Thyroid gland (tissue), 4 donors: ENCODE measurements at regions not wholly inside any gene's neighbourhood (a gene's known extent, or its start where the extent isn't known, plus 50 kb on each side); places are given as distances from the start of the nearest gene placed in this dataset.
"Not testable (repeated sequence)": the region's sequence is repeated elsewhere in the genome, so short reads cannot be mapped to it uniquely, and the experiment has no call there.

Experiments used
- DNase-seq, 2 donors: peaks; one replicate each; pipeline ENCODE4 v3.0.0-alpha.2; 2019
- H3K27ac ChIP-seq, 3 donors: fragments of 200-600 bp; sonication (generic); 1 replicate in 2 of 3; 2 replicates in 1 of 3; pipeline ENCODE4 v1.5.1; 2016 to 2019; ENCODE audit warnings: mild to moderate bottlenecking in 1 of 3, moderate library complexity in 1 of 3
- H3K27me3 ChIP-seq: fragments of 200-600 bp; sonication (generic); one replicate; pipeline ENCODE4 v1.5.1; 2019
- H3K36me3 ChIP-seq, 2 donors: fragments of 200-600 bp; sonication (generic); one replicate each; pipeline ENCODE4 v1.5.1; 2016 to 2019
- H3K4me1 ChIP-seq, 2 donors: fragments of 200-600 bp; sonication (generic); one replicate each; pipeline ENCODE4 v1.5.1; 2017 to 2019
- H3K4me3 ChIP-seq, 3 donors: fragments of 200-600 bp; sonication (generic); replicated peaks in 1 of 3; 1 replicate in 2 of 3; 2 replicates in 1 of 3; pipeline ENCODE4 v1.5.1; 2016; ENCODE audit warnings: mild to moderate bottlenecking in 1 of 3
- H3K9me3 ChIP-seq: fragments of 200-600 bp; sonication (generic); one replicate; pipeline ENCODE4 v1.5.1; 2017
- POLR2A ChIP-seq, 2 donors: fragments of 450-650 bp; IDR thresholded peaks; one replicate each; pipeline ENCODE4 v1.6.1; 2017; ENCODE audit warnings: antibody characterized with exemption in 2 of 2, mild to moderate bottlenecking in 2 of 2, moderate library complexity in 1 of 2
- WGBS, 2 donors: methylation state at CpG; one replicate each; pipeline ENCODE4 v1.1.5; 2017; 5-methylcytosine and 5-hydroxymethylcytosine counted together
- intact Hi-C: fragments of 100-400 bp; cut with DNase I; formaldehyde crosslinking; loops from one replicate; pipeline ENCODE4 v1.15.1; 2023
- TF ChIP-seq, protein P1 (sequence below), 6 experiments: fragments of 200-600 bp in 3 of 6; fragments of 450-650 bp in 3 of 6; sonication (generic) in 3 of 6; IDR thresholded peaks; one replicate each; pipeline ENCODE4 v1.5.1; 2016 to 2019; ENCODE audit warnings: antibody characterized with exemption in 6 of 6, mild to moderate bottlenecking in 2 of 6, inconsistent platforms in 1 of 6, moderate library complexity in 1 of 6

DNA sequence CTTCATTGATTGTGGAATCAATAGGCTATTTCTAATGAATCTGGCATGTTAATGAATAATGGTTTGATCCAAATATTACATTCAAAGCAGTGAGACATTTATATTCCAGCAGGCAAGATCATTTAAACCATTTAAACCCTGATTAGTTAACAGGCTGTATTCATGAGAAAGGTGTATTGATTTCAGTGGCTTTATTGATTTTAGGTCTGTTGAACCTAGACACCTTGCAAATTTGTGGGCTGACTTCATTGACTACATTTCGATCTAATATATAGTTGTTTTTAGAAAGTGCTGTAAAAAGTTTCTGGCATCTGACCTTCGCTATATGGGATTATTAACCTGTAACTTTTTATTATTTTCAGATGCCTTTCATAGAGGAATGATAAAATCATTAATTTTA lies 900.1 kb upstream of the CITED2 start:
- Histone ChIP-seq H3K36me3 (no peaks in the 10 kb centered on the region), H3K4me3 (no peak overlapping the region), H3K27ac (no peak overlapping the region), H3K27me3 (no peaks in the 10 kb centered on the region), H3K4me1 (peaks cover 0 to 7% of the 10 kb centered on the region in 2 donors), H3K9me3 (no peaks in the 10 kb centered on the region)
- 93% methylated on average over 2 of the region's 2 CpGs for WGBS, 2 donors
- TF ChIP-seq, protein P1, sequence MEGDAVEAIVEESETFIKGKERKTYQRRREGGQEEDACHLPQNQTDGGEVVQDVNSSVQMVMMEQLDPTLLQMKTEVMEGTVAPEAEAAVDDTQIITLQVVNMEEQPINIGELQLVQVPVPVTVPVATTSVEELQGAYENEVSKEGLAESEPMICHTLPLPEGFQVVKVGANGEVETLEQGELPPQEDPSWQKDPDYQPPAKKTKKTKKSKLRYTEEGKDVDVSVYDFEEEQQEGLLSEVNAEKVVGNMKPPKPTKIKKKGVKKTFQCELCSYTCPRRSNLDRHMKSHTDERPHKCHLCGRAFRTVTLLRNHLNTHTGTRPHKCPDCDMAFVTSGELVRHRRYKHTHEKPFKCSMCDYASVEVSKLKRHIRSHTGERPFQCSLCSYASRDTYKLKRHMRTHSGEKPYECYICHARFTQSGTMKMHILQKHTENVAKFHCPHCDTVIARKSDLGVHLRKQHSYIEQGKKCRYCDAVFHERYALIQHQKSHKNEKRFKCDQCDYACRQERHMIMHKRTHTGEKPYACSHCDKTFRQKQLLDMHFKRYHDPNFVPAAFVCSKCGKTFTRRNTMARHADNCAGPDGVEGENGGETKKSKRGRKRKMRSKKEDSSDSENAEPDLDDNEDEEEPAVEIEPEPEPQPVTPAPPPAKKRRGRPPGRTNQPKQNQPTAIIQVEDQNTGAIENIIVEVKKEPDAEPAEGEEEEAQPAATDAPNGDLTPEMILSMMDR (IDR thresholded peaks at IDR 0.05) = no peak
- no peak for TF ChIP-seq POLR2A (IDR thresholded peaks at IDR 0.05)
- intact Hi-C loops = no loop called here
- DNase-seq = no peak

DNA sequence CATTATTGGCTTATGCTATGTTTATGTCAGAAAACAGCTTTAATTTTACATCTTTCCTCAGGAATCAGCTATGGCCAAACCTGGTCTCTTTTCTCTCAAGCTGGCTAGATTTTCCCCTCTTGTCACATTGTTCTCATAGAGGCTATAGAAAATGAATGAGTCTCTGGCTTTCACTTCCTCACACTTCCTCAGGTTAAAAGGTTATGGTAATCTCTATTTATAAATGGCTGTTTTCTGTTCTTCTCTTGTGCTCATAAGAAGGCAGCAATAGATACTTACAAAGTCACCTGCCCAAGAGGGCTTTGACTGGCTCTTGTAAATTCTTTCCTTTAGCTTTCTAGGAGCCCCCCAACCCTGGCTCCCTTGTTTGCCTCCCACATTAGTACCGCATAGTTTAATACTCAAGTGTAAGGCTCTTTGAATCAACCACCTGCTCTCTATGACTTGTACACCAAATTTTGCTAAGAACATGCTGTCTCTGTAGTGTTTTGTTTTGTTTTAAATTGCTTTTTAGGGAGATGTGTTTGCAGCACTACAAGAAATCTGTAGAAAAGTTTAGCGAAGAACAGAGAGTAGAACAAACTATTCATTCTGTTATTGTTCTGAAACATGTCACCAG lies 897.4 kb upstream of the CITED2 start:
- H3K27ac ChIP-seq = peak overlapping the region in 2 of 3 donors; percentile 7 to 50
- intact Hi-C loops = no loop called here
- no peak overlapping the region for H3K4me3 ChIP-seq
- no peak for TF ChIP-seq POLR2A (IDR thresholded peaks at IDR 0.05)
- TF ChIP-seq, protein P1 (IDR thresholded peaks at IDR 0.05) = no peak
- no peaks in the 10 kb centered on the region for H3K9me3 ChIP-seq
- H3K27me3 ChIP-seq = no peaks in the 10 kb centered on the region
- H3K36me3 ChIP-seq = no peaks in the 10 kb centered on the region
- peak; percentile 14 to 37 for DNase-seq
- H3K4me1 ChIP-seq = peaks cover 0 to 7% of the 10 kb centered on the region in 2 donors
- 42 to 46% methylated on average over 2 of the region's 2 CpGs for WGBS, 2 donors

DNA sequence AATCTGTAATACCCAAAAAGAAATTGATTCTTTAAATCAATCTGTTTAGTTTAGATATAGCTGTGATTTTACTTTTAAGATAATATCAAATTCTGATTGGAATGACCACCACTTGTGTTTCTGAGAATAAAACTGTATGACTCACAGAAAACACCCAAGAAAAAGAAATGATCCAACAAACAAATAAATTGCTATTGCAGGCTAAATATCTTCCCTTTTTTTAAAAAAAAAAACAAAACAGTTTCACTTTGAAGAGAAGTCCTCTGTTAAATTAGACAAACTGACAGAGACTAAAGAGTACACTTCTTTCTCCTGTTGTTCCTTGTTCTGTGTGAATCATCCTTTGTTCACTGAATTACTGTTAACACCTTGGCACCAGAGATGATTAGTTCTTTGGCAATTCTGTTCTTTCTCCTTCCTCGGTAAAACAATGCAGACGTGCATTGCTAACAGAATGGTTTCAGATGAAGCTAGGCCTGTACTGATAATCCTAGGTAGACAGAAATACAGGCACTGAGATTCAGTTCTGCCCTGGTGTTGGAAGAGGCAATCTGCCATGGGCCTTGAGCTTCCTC lies 895.2 kb upstream of the CITED2 start:
- WGBS, 2 donors = 76 to 87% methylated on average over 2 of the region's 2 CpGs
- intact Hi-C loops = no loop called here

DNA sequence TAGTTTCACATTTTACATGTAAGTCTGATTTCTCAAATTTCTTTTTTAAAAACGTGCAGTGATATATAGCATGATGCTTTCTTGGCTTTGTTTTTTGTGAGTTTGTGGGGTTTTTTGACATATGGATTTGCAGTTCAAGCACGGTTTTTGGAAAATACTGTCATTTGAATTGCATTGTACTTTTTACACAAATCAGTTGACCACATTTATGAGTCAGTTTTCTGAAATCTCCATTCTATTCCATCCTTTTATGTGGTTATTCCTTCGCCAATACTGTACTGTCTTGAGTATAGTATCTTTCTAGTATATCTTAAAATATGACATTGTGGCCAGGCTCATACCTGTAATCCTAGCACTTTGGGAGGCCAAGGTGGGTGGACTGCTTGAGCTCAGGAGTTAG lies 890.0 kb upstream of the CITED2 start:
- Histone ChIP-seq H3K9me3 (no peaks in the 10 kb centered on the region), H3K27me3 (no peaks in the 10 kb centered on the region), H3K4me1 (no peaks in the 10 kb centered on the region), H3K4me3 (no peak overlapping the region), H3K27ac (no peak overlapping the region), H3K36me3 (no peaks in the 10 kb centered on the region)
- TF ChIP-seq, protein P1 (IDR thresholded peaks at IDR 0.05) = no peak
- TF ChIP-seq POLR2A (IDR thresholded peaks at IDR 0.05) = no peak
- intact Hi-C loops = no loop called here
- no peak for DNase-seq
- 87 to 91% methylated on average over 3 of the region's 3 CpGs for WGBS, 2 donors

More for the DNA sequence above, 895.2 kb upstream of the CITED2 start:
- Histone ChIP-seq H3K4me1 (peaks cover 0 to 7% of the 10 kb centered on the region in 2 donors), H3K4me3 (no peak overlapping the region), H3K9me3 (no peaks in the 10 kb centered on the region), H3K27me3 (no peaks in the 10 kb centered on the region), H3K36me3 (no peaks in the 10 kb centered on the region), H3K27ac (no peak overlapping the region)
- TF ChIP-seq, protein P1 (IDR thresholded peaks at IDR 0.05) = no peak
- no peak for TF ChIP-seq POLR2A (IDR thresholded peaks at IDR 0.05)
- no peak for DNase-seq

DNA sequence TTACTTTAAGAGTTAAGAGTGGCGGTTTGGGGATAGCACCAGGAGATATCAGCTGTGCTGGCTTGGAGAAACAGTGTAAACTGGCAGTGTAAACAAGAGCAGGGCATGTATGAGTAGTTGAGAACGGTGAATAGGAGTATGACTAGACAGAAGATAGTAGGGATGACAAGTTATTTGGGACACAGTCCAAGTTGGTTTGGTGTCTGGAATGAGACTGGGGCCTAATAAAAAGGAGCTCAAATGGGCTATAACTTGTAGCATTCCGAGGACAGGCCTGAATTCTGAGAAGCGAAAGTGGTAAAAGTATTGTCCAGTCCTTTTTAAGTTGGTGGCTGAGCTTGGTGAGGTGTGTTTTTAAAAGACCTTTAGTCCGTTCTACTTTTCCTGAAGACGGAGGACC lies 883.9 kb upstream of the CITED2 start:
- WGBS, 2 donors = 78 to 88% methylated on average over 6 of the region's 6 CpGs

More for the DNA sequence above, 883.9 kb upstream of the CITED2 start:
- H3K4me1 ChIP-seq, H3K27me3 ChIP-seq, H3K9me3 ChIP-seq, H3K27ac ChIP-seq, H3K36me3 ChIP-seq, intact Hi-C loops, DNase-seq, H3K4me3 ChIP-seq: not testable (repeated sequence)
